ENCODE measurements at regions not wholly inside any gene's neighbourhood (a gene's known extent, or its start where the extent isn't known, plus 50 kb on each side); places are given as distances from the start of the nearest gene placed in this dataset.
"Not testable (repeated sequence)": the region's sequence is repeated elsewhere in the genome, so short reads cannot be mapped to it uniquely, and the experiment has no call there.

DNA sequence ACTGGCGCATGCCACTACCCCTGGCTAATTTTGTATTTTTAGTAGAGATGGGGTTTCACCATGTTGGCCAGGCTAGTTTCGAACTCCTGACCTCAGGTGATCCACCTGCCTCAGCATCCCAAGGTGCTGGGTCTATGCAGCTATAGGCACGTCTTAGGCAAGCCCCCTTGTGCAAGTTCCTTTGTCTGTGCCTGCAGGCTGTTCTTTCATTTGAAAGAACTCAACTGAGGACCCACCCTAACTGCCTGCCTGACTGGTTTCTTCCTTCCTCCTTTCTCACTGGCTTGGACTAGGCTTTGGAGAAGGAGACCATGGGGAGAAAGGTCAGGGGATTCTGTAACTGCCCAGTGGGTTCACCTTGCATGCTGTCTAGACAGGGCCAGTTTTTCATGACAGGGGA lies 361.0 kb downstream of the TYW1 start:
- not testable (repeated sequence) for DNase-seq

DNA sequence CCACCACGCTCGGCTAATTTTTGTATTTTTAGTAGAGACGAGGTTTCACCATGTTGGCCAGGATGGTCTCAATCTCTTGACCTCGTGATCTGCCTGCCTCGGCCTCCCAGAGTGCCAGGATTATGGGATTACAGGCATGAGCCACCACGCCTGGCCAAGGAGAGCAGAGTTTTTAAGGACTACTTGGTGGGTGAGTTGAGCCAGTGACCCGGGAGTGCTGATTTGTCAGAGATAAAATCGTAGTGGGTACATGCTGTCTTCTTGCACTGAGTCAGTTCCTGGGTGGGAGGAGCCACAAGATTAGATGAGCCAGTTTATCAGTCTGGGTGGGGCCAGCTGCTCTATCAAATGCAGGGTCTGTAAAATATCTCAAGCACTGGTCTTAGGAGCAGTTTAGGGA lies 361.7 kb downstream of the TYW1 start:
- DNase-seq; ATAC-seq; intact Hi-C loops (cut with DNase I, micrococcal nuclease): not testable (repeated sequence)

More for the DNA sequence above, 361.0 kb downstream of the TYW1 start:
- ATAC-seq; intact Hi-C loops (cut with DNase I, micrococcal nuclease): not testable (repeated sequence)

DNA sequence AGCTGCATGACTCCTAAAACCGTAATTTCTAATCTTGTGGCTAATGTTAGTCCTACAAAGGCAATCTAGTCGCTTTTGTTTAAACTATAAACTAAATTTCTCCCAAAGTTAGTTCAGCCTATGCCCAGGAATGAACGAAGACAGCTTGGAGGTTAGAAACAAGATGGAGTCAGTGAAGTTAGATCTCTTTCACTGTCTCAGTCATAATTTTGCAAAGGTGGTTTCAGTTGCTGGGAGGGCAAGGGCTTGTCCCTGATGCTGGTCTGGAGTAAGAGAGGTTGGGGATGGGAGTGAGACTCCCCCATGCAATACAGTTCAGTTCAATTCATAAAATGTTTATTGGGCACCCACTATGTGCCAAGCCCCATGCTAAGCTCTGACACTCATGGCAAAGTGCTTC lies 362.1 kb downstream of the TYW1 start:
- ATAC-seq; intact Hi-C loops (cut with DNase I, micrococcal nuclease); DNase-seq: not testable (repeated sequence)

DNA sequence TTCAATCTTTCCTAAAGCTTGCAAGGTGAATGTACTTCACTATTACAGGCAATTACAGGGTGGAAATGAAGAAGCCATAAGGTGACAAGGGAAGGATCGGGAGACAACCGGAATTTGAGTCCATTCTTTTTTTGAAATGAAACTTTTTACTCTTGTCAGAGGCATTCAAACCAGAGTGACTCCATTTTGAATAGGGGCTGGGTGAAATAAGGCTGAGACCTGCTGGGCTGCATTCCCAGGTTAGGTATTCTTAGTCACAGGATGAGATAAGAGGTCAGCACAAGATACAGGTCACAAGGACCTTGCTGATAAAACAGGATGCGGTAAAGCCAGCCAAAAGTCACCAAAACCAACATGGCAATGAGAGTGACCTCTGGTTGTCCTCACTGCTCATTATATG lies 363.3 kb downstream of the TYW1 start:
- intact Hi-C loops (cut with DNase I, micrococcal nuclease), result no loop called here
- no peak for ATAC-seq
- no peak for DNase-seq

DNA sequence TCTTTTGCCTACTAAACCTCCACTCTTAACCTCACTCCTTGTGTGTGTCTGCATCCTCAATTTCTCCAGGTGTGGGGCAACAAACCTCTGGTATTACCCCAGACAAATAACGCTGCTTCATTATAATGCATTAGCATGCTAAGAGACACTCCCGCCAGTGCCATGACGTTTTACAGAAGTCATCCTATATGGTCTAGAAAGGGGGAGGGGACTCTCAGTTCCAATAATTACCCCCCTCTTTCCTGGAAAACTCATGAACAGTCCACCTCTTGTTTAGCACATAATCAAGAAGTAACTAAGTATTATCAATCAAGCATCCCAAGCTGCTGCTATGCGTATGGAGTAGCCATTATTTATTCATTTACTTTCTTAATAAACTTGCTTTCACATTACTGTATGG lies 364.5 kb downstream of the TYW1 start:
- intact Hi-C loops (cut with DNase I, micrococcal nuclease), result no loop called here
- ATAC-seq, result no peak
- no peak for DNase-seq

DNA sequence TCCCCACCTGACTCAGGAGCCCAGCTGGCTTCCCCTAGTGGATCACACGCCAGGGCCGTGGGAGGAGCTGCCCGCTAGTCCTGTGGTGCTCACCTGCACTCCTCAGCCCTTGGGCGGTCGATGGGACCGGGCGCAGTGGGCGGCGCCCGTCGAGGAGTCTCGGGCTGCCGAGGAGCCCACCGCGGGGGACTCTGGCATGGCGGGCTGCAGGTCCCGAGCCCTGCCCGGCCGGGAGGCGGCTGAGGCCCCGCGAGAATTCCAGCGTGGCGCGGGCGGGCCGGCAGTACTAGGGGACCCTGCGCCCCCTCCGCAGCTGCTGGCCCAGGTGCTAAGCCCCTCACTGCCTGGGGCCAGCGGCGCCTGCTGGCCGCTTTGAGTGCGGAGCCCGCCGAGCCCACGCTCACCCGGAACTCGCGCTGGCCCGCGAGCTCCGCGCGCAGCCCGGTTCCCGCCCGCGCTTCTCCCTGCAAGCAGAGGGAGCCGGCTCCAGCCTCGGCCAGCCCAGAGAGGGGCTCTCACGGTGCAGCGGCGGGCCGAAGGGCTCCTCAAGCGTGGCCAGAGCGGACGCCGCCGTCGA lies 367.9 kb downstream of the TYW1 start:
- DNase-seq (no peak), ATAC-seq (no peak)
- intact Hi-C loops (cut with DNase I, micrococcal nuclease), result no loop called here

DNA sequence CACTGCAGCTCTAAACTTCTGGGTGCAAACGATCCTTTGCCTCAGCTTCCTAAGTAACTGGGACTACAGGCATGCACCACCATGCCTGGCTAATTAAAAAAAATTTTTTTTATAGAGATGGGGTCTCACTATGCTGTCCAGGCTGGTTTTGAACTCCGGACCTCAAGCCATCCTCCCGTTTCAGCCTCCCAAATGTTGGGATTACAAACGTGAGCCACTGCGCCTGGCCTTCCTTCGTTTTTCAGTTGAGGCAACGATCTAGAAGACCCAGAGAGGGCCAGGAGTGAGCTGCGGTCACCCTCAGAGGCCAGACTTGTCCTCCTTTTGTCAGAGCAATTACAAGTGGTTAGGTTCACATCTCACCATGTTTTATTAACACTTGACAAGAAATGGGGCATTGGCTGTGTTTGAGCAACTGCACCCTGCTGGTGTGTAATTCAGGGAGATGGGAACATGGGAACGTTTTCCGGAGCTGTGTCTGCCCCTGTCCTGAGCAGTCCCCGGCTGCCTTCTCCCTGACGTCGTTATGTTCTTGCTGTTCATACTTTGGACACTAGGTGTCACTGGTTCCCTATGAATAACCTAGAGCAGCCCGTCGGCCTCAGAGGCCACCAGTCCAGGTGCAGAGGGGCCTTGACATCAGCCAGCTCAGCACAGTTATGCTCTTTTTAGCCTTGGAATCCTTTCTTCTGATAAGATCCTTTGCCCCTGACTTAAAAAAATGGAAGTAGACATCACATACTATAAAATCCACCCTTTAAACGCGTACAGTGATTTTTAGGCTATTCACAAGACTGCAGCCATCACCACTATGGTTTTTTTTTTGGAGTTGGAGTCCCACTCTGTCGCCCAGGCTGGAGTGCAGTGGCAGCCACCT lies 375.0 kb downstream of the TYW1 start:
- intact Hi-C loops (cut with DNase I, micrococcal nuclease), result no loop called here

DNA sequence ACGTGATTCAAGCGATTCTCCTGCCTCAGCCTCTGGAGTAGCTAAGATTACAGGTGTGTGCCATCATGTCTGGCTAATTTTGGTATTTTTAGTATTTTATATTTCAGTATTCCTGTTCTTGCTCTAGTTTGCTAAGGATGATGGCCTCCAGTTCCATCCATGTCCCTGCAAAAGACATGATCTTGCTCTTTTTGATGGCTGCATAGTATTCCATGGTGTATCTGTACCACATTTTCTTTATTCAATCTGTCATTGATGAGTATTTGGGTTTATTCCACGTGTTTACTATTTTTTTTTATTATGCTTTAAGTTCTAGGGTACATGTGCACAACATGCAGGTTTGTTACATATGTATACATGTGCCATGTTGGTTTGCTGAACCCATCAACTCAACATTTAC lies 376.8 kb downstream of the TYW1 start:
- intact Hi-C loops (cut with DNase I, micrococcal nuclease); ATAC-seq; DNase-seq: not testable (repeated sequence)

More for the DNA sequence above, 375.0 kb downstream of the TYW1 start:
- DNase-seq, result peak; percentile 26 to 41
- peak; percentile 84 for ATAC-seq

- intact Hi-C loops (cut with DNase I, micrococcal nuclease), result no loop called here
- DNase-seq, result no peak
- no peak for ATAC-seq
Observed at GRCh38 chr7:67375427-67375826, 378.8 kb downstream of the TYW1 start.

GRCh38 chr7:67377939-67378862 lies 381.6 kb downstream of the TYW1 start:
- DNase-seq (peak; percentile 49 to 65), ATAC-seq (peak; percentile 83)
- intact Hi-C loops (cut with DNase I, micrococcal nuclease), result no loop called here

DNA sequence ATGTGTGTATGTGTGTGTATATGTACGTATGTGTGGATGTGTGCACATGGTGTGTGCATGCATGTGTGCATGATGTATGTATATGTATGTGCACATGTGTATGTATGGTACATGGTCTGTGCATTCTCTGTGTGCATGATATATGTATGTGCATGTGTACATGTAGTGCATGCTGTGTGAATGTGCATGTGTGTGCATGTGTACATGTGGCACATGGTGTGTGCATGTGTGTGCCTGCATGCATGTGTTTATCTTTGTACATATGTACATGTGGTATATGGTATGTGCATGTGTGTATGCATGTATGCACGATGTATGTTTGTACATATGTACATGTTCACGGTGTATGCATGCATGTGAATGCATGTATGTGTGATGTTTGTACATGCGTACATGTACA lies 383.7 kb downstream of the TYW1 start:
- ATAC-seq (no peak), DNase-seq (no peak)
- intact Hi-C loops (cut with DNase I, micrococcal nuclease), result no loop called here

DNA sequence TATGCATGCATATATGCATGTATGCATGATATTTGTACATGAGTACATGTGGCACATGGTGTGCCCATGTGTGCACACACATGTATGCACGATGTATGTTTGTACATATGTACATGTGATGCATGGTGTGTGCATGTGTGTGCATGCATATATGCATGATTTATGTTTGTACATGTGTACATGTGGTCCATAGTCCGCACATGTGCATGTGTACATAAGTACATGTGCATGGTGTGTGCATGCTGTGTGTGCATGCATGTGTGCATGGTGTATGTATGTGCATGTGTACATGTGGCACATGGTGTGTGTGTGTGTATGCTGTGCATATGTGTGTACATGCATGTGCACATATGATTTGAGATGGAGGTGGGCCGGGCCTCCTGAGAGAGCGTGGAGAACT lies 384.2 kb downstream of the TYW1 start:
- intact Hi-C loops (cut with DNase I, micrococcal nuclease), result no loop called here
- DNase-seq (no peak), ATAC-seq (no peak)

GRCh38 chr7:67387851-67388250 lies 391.2 kb downstream of the TYW1 start:
- intact Hi-C loops (cut with DNase I, micrococcal nuclease), result no loop called here
- no peak for ATAC-seq
- no peak for DNase-seq

- DNase-seq (no peak), ATAC-seq (no peak)
- intact Hi-C loops (cut with DNase I, micrococcal nuclease), result no loop called here
Observed at GRCh38 chr7:67391168-67391567, 394.5 kb downstream of the TYW1 start.

DNA sequence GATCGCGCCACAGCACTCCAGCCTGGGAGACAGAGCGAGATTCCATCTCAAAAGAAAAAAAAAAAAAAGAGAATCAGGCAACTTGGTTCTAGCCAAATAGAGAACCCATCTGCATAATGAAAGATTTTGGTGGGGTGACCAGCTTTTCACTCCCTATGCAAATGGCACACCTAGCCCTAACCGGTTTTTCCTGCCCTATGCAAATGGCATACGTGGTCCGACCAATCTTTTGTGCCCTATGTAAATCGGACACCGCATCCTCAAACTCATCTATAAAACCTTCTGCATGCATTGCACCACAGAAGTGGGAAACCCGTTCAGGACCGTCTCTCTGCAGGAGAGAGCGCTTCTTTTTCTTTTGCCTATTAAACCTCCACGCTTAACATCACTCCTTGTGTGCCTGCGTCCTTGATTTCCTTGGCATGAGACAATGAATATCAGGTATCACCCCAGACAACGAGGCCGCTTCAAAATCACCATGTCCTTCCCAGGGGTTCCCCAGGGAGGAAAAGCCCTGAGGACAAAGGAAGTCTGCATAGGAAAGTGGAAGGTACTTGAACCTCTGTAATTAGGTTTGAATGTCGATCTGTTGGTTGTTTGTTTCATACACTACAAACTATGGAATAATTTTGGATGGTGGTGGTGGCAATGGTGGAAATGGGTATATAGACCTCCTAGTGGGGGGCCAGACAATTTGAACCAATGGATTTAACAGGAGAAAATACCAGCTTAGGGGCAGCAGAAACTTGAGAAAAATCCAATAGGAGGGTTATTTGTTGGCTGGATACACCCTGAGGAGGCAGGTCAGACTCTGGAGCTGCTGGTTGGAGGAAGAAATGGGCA lies 396.2 kb downstream of the TYW1 start:
- ATAC-seq, result no peak
- no peak for DNase-seq
- intact Hi-C loops (cut with DNase I, micrococcal nuclease), result no loop called here

DNA sequence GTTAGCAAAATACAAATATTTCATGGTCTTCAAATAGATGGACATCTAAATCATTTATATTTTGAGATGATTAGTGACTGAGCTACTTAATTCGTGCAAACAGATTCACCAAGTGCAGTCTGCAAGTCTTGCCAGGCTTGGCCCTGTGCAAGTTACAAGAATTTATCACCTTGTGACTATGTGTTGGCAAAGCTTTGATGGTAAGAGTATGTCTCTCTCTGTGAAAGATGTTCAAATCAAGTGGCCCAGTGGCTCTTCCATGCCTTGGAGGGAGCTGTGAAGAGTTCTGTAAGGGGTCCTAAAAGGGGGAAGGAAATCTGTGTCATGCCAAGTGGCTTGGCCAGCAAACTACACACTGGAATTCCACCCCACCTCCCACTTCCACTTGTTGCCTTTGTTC lies 397.3 kb downstream of the TYW1 start:
- DNase-seq, result no peak
- ATAC-seq, result no peak
- intact Hi-C loops (cut with DNase I, micrococcal nuclease), result no loop called here

- DNase-seq (no peak), ATAC-seq (no peak)
- intact Hi-C loops (cut with DNase I, micrococcal nuclease), result no loop called here
Observed at GRCh38 chr7:67398916-67399315, 402.3 kb downstream of the TYW1 start.

DNA sequence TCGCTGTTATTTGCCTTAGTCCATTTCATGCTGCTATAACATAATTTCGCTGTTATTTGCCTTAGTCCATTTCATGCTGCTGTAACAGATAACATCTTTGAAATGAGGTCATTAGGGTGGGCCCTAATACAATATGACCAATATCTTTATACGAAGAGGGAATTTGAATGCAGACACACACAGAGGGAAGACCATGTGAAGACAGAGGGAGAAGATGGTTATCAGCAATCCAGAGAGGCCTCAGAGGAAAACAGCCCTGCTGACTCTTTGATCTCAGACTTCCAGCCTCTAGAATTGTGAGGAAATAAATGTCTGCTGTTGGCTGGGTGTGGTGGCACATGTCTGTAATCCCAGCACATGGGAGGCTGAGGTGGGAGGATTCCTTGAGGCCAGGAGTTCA lies 404.9 kb downstream of the TYW1 start:
- intact Hi-C loops (cut with DNase I, micrococcal nuclease), result no loop called here

DNA sequence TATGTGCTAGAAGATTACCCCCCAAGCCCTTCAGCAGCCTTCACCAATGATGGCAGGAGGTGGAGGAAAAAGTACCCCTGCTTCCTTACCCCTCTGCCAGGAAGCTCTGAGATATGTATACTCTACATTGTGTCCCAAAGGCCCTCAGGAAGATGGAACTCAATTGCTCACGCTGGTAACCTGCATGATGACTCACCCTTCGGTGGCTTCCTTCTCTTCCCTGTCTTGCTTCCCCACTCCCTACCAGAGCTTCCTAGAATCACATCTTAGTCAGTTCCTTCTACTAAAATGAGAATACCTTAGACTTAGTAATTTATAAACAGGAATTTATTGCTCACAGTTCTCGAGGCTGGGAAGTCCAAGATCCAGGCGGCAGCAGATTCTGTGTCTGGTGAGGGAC lies 405.6 kb downstream of the TYW1 start:
- intact Hi-C loops (cut with DNase I, micrococcal nuclease), result no loop called here
- ATAC-seq, result no peak
- no peak for DNase-seq

More for the DNA sequence above, 404.9 kb downstream of the TYW1 start:
- no peak for ATAC-seq
- DNase-seq, result no peak
